WTC11 (cell line): ENCODE measurements at regions not wholly inside any gene's neighbourhood (a gene's known extent, or its start where the extent isn't known, plus 50 kb on each side); places are given as distances from the start of the nearest gene placed in this dataset.

Experiments used
- ATAC-seq: fragments of 200-7000 bp; cut with Tn5 transposase; 2 replicates; pipeline ENCODE4 v1.10.0; 2021; ENCODE audit warnings: mild to moderate bottlenecking, moderate library complexity
- CTCF ChIA-PET: fragments of 300-600 bp; sonication (Branson Sonifier 250); formaldehyde crosslinking; loops from one replicate; lab custom pipeline; 2021; ENCODE audit warnings: antibody characterized with exemption; lab: Charles Lee
- POLR2A ChIA-PET: fragments of 350-600 bp; sonication (Branson Sonifier 250); formaldehyde crosslinking; loops from one replicate; lab custom pipeline; 2021; ENCODE audit warnings: antibody characterized with exemption; lab: Charles Lee
- DNase-seq: peaks from one replicate; pipeline ENCODE4 v3.0.0; 2021; ENCODE audit warnings: low spot score
- H3K27ac Mint-ChIP-seq: 2 replicates; pipeline ENCODE4 v1.8.0; 2021; ENCODE audit warnings: mixed read lengths
- H3K27me3 Mint-ChIP-seq: 2 replicates; pipeline ENCODE4 v1.8.0; 2021; ENCODE audit warnings: low read depth, mild to moderate bottlenecking, moderate library complexity, mixed read lengths
- H3K36me3 Mint-ChIP-seq: 2 replicates; pipeline ENCODE4 v1.8.0; 2021; ENCODE audit warnings: mixed read lengths
- H3K4me1 Mint-ChIP-seq: 2 replicates; pipeline ENCODE4 v1.8.0; 2022; ENCODE audit warnings: mixed read lengths
- H3K4me3 Mint-ChIP-seq: 2 replicates; pipeline ENCODE4 v1.8.0; 2021; ENCODE audit warnings: mild to moderate bottlenecking, moderate library complexity, mixed read lengths
- H3K9me3 Mint-ChIP-seq: 2 replicates; pipeline ENCODE4 v1.8.0; 2021; ENCODE audit warnings: mixed read lengths
- ATF6 ChIP-seq: sonication (generic); formaldehyde crosslinking; IDR thresholded peaks from 2 replicates; pipeline ENCODE4 v1.8.1; 2023; ENCODE audit warnings: mild to moderate bottlenecking, missing genetic modification reagents
- E2F1 ChIP-seq: sonication (generic); formaldehyde crosslinking; IDR thresholded peaks from 2 replicates; pipeline ENCODE4 v1.8.0; 2022; ENCODE audit warnings: mild to moderate bottlenecking, missing genetic modification reagents
- ELF4 ChIP-seq: sonication (generic); formaldehyde crosslinking; IDR thresholded peaks from 2 replicates; pipeline ENCODE4 v1.8.1; 2022; ENCODE audit warnings: low read depth, mild to moderate bottlenecking, moderate library complexity, missing genetic modification reagents
- ERG ChIP-seq: fragments of 250-450 bp; sonication (Bioruptor Pico); IDR thresholded peaks from 2 replicates; pipeline ENCODE4 v1.8.0; 2021; ENCODE audit warnings: mild to moderate bottlenecking
- ESRRA ChIP-seq: sonication (generic); formaldehyde crosslinking; IDR thresholded peaks from 2 replicates; pipeline ENCODE4 v1.8.1; 2022; ENCODE audit warnings: mild to moderate bottlenecking, missing genetic modification reagents, borderline replicate concordance
- FOXP4 ChIP-seq: sonication (generic); formaldehyde crosslinking; IDR thresholded peaks from 2 replicates; pipeline ENCODE4 v1.8.0; 2022; ENCODE audit warnings: mild to moderate bottlenecking, missing genetic modification reagents
- MAX ChIP-seq: sonication (generic); formaldehyde crosslinking; IDR thresholded peaks from 2 replicates; pipeline ENCODE4 v1.8.0; 2022; ENCODE audit warnings: mild to moderate bottlenecking, missing genetic modification reagents
- NFATC4 ChIP-seq: fragments of 250-450 bp; sonication (Bioruptor Pico); IDR thresholded peaks from 2 replicates; pipeline ENCODE4 v1.9.0; 2021; ENCODE audit warnings: mild to moderate bottlenecking
- NFE2L1 ChIP-seq: sonication (generic); formaldehyde crosslinking; IDR thresholded peaks from 2 replicates; pipeline ENCODE4 v1.8.1; 2023; ENCODE audit warnings: missing genetic modification reagents
- OVOL2 ChIP-seq: fragments of 250-450 bp; sonication (Bioruptor Pico); IDR thresholded peaks from 2 replicates; pipeline ENCODE4 v1.9.0; 2021; ENCODE audit warnings: mild to moderate bottlenecking, borderline replicate concordance
- PREB ChIP-seq: sonication (generic); formaldehyde crosslinking; IDR thresholded peaks from 2 replicates; pipeline ENCODE4 v1.8.1; 2022; ENCODE audit warnings: mild to moderate bottlenecking, missing genetic modification reagents, moderate library complexity, borderline replicate concordance
- TCF7 ChIP-seq: sonication (generic); formaldehyde crosslinking; IDR thresholded peaks from 2 replicates; pipeline ENCODE4 v1.8.0; 2022; ENCODE audit warnings: mild to moderate bottlenecking, low read depth, missing genetic modification reagents, moderate library complexity
- TEAD4 ChIP-seq: sonication (generic); formaldehyde crosslinking; IDR thresholded peaks from 2 replicates; pipeline ENCODE4 v1.8.0; 2022; ENCODE audit warnings: mild to moderate bottlenecking, missing genetic modification reagents

GRCh38 chr21:38903690-38904139 lies 98.0 kb downstream of the ETS2 start:
- Mint-ChIP-seq H3K4me3 (no peak overlapping the region), H3K36me3 (no peaks in the 10 kb centered on the region), H3K4me1 (peaks cover 21% of the 10 kb centered on the region), H3K27ac (no peak overlapping the region), H3K9me3 (peaks cover 17% of the 10 kb centered on the region), H3K27me3 (no peaks in the 10 kb centered on the region; the same call in 1 of the 2 replicates)
- ChIA-PET CTCF (no interaction called here), POLR2A (no interaction called here)
- no peak for DNase-seq
- ATAC-seq = no peak
- TF ChIP-seq NFE2L1 (CRISPR knock-in tag) (no peak), MAX (CRISPR knock-in tag) (no peak), PREB (CRISPR knock-in tag) (no peak), TEAD4 (CRISPR knock-in tag) (no peak), E2F1 (no peak), OVOL2 (CRISPR knock-in tag) (no peak), NFATC4 (CRISPR knock-in tag) (no peak), ATF6 (no peak), ERG (CRISPR knock-in tag) (no peak), ELF4 (CRISPR knock-in tag) (no peak), ESRRA (CRISPR knock-in tag) (no peak), TCF7 (CRISPR knock-in tag) (no peak), FOXP4 (CRISPR knock-in tag) (no peak)

GRCh38 chr21:38902608-38903445 lies 97.1 kb downstream of the ETS2 start:
- POLR2A ChIA-PET = no interaction called here
- no peaks in the 10 kb centered on the region for H3K36me3 Mint-ChIP-seq

More at GRCh38 chr21:38902608-38903445, 97.1 kb downstream of the ETS2 start:
- no peak overlapping the region for H3K4me3 Mint-ChIP-seq
- no peak for TF ChIP-seq PREB (CRISPR knock-in tag)
- TF ChIP-seq, all 79 proteins: peak for 0
- DNase-seq (no peak), ATAC-seq (no peak)
- Mint-ChIP-seq H3K27me3 (no peaks in the 10 kb centered on the region; the same call in 1 of the 2 replicates), H3K4me1 (peaks cover 21% of the 10 kb centered on the region), H3K27ac (no peak overlapping the region), H3K9me3 (peaks cover 17% of the 10 kb centered on the region)
- CTCF ChIA-PET = no interaction called here
